ENCODE measurements at regions not wholly inside any gene's neighbourhood (a gene's known extent, or its start where the extent isn't known, plus 50 kb on each side); places are given as distances from the start of the nearest gene placed in this dataset.

- no peaks in the 10 kb centered on the region for H3K9me3 ChIP-seq (ENCODE audit: low read length)
- H3K79me2 ChIP-seq (ENCODE audit: insufficient read depth, low read length), result no peaks in the 10 kb centered on the region
- H2AFZ ChIP-seq (ENCODE audit: low read length), result no peak overlapping the region
- H4K20me1 ChIP-seq (ENCODE audit: insufficient read depth, low read length), result no peaks in the 10 kb centered on the region
- BruUV-seq (replicated peaks), result no TSS peak
- no peak for ATAC-seq
- in situ Hi-C loops (cut with HindIII; ENCODE audit: extremely low pct_ligation_motif_present, low pct_unique_long_range_greater_than_20kb), result no loop called here
- 0% methylated on average over 1 of the region's 1 CpG for WGBS (ENCODE audit: low lambda C conversion rate)
- POLR2A ChIA-PET, result no interaction called here
- no peak for FAIRE-seq
- intact Hi-C loops (cut with micrococcal nuclease; ENCODE audit: unreplicated experiment), result no loop called here
- no peaks in the 10 kb centered on the region for H3K36me3 ChIP-seq (replicated peaks in 1 of 2; ENCODE audit: control insufficient read depth in 1 of 2, insufficient read depth in 2 of 2, low read length in 2 of 2)
- no peak overlapping the region for H3K4me3 ChIP-seq (replicated peaks in 1 of 3; ENCODE audit: insufficient read depth in 1 of 3, low read depth in 2 of 3, low read length in 3 of 3)
- H3K9ac ChIP-seq (ENCODE audit: insufficient read depth, low read depth, low read length), result no peak overlapping the region
- CTCF ChIA-PET (ENCODE audit: low intra/inter-chr PET ratio, low total read pairs), result no interaction called here
- H3K4me1 ChIP-seq (ENCODE audit: insufficient read depth, low read length), result no peaks in the 10 kb centered on the region
- no peak for DNase-seq (ENCODE audit: low spot score)
- TF ChIP-seq CHD4 (IDR thresholded peaks at IDR 0.05; ENCODE audit: borderline replicate concordance, low read length), result no peak
- TF ChIP-seq FOXO1 (CRISPR knock-in tag; IDR thresholded peaks at IDR 0.05), result no peak
- no peak for TF ChIP-seq KDM4B (CRISPR knock-in tag; IDR thresholded peaks at IDR 0.05)
- no peak for TF ChIP-seq ZNF710 (CRISPR knock-in tag; IDR thresholded peaks at IDR 0.05; ENCODE audit: borderline replicate concordance)
- no peak for TF ChIP-seq HHEX (CRISPR knock-in tag; IDR thresholded peaks at IDR 0.05)
- TF ChIP-seq KDM2A (CRISPR knock-in tag; IDR thresholded peaks at IDR 0.05; ENCODE audit: borderline replicate concordance, low read depth), result no peak
- no peak for TF ChIP-seq POLR2AphosphoS2 (IDR thresholded peaks at IDR 0.05; ENCODE audit: low read depth, low read length)
- TF ChIP-seq ZNF740 (CRISPR knock-in tag; IDR thresholded peaks at IDR 0.05), result no peak
- no peak for TF ChIP-seq KDM5A (IDR thresholded peaks at IDR 0.05; ENCODE audit: borderline replicate concordance, low read length)
- no peak for TF ChIP-seq FIP1L1 (IDR thresholded peaks at IDR 0.05; ENCODE audit: borderline replicate concordance, insufficient read depth, low read depth, low read length)
- no peak for TF ChIP-seq ZNF512 (CRISPR knock-in tag; IDR thresholded peaks at IDR 0.05)
- no peak for TF ChIP-seq TP53 (CRISPR knock-in tag; conservative IDR thresholded peaks at IDR 0.05)
- TF ChIP-seq ZNF691 (CRISPR knock-in tag; IDR thresholded peaks at IDR 0.05; ENCODE audit: borderline replicate concordance, low read depth), result no peak
- no peak for TF ChIP-seq DRAP1 (CRISPR knock-in tag; IDR thresholded peaks at IDR 0.05)
- no peaks in the 10 kb centered on the region for H3K27me3 ChIP-seq (ENCODE audit: control insufficient read depth in 1 of 2, insufficient read depth in 2 of 2, low read length in 2 of 2)
- no peak overlapping the region for H3K4me2 ChIP-seq (ENCODE audit: low read depth, low read length)
- H3K27ac ChIP-seq (ENCODE audit: extremely low read length, insufficient read depth, low read length), result no peak overlapping the region
These were observed 237.6 kb downstream of the CDH7 start for GRCh38 chr18:65988386-65988785.
